ENCODE measurements at regions not wholly inside any gene's neighbourhood (a gene's known extent, or its start where the extent isn't known, plus 50 kb on each side); places are given as distances from the start of the nearest gene placed in this dataset.

GRCh38 chr16:86700046-86700945 is 121.9 kb downstream of the FOXL1 start:
- Histone ChIP-seq H3K27ac (ENCODE audit: low read length) (no peak overlapping the region), H2AFZ (ENCODE audit: low read depth, low read length) (no peak overlapping the region), H3K9ac (ENCODE audit: low read length) (no peak overlapping the region), H4K20me1 (ENCODE audit: insufficient read depth, low read length) (no peaks in the 10 kb centered on the region), H3K79me2 (ENCODE audit: low read length) (no peaks in the 10 kb centered on the region), H3K4me3 (ENCODE audit: low read length) (no peak overlapping the region), H3K27me3 (ENCODE audit: low read depth, low read length) (no peaks in the 10 kb centered on the region), H3K4me1 (ENCODE audit: low read length) (no peaks in the 10 kb centered on the region), H3K4me2 (ENCODE audit: low read length) (no peak overlapping the region), H3K36me3 (replicated peaks; ENCODE audit: low read depth, low read length) (no peaks in the 10 kb centered on the region), H3K9me3 (ENCODE audit: insufficient read depth, low read length) (no peaks in the 10 kb centered on the region)
- no peak for TF ChIP-seq CTCF (IDR thresholded peaks at IDR 0.05; ENCODE audit: low read depth, low read length)
- no peak for TF ChIP-seq EZH2phosphoT487 (IDR thresholded peaks at IDR 0.05; ENCODE audit: low read depth)

- H3K27me3 ChIP-seq (ENCODE audit: low read depth, low read length), result no peaks in the 10 kb centered on the region
- no peak overlapping the region for H3K27ac ChIP-seq (ENCODE audit: low read length)
- H3K4me2 ChIP-seq (ENCODE audit: low read length), result no peak overlapping the region
- no peaks in the 10 kb centered on the region for H3K4me1 ChIP-seq (ENCODE audit: low read length)
- H3K9ac ChIP-seq (ENCODE audit: low read length), result no peak overlapping the region
- no peaks in the 10 kb centered on the region for H4K20me1 ChIP-seq (ENCODE audit: insufficient read depth, low read length)
- no peaks in the 10 kb centered on the region for H3K79me2 ChIP-seq (ENCODE audit: low read length)
- no peak for TF ChIP-seq CTCF (IDR thresholded peaks at IDR 0.05; ENCODE audit: low read depth, low read length)
- TF ChIP-seq EZH2phosphoT487 (IDR thresholded peaks at IDR 0.05; ENCODE audit: low read depth), result no peak
- no peaks in the 10 kb centered on the region for H3K36me3 ChIP-seq (replicated peaks; ENCODE audit: low read depth, low read length)
- no peak overlapping the region for H2AFZ ChIP-seq (ENCODE audit: low read depth, low read length)
- no peak overlapping the region for H3K4me3 ChIP-seq (ENCODE audit: low read length)
- H3K9me3 ChIP-seq (ENCODE audit: insufficient read depth, low read length), result no peaks in the 10 kb centered on the region
Observed at GRCh38 chr16:86701286-86701975, 123.1 kb downstream of the FOXL1 start.

- Histone ChIP-seq H3K4me2 (ENCODE audit: low read length) (no peak overlapping the region), H3K36me3 (replicated peaks; ENCODE audit: low read depth, low read length) (no peaks in the 10 kb centered on the region), H3K27ac (ENCODE audit: low read length) (no peak overlapping the region), H2AFZ (ENCODE audit: low read depth, low read length) (no peak overlapping the region), H3K9me3 (ENCODE audit: insufficient read depth, low read length) (no peaks in the 10 kb centered on the region), H4K20me1 (ENCODE audit: insufficient read depth, low read length) (no peaks in the 10 kb centered on the region), H3K79me2 (ENCODE audit: low read length) (no peaks in the 10 kb centered on the region), H3K4me1 (ENCODE audit: low read length) (no peaks in the 10 kb centered on the region), H3K9ac (ENCODE audit: low read length) (no peak overlapping the region), H3K4me3 (ENCODE audit: low read length) (no peak overlapping the region), H3K27me3 (ENCODE audit: low read depth, low read length) (no peaks in the 10 kb centered on the region)
- no peak for TF ChIP-seq EZH2phosphoT487 (IDR thresholded peaks at IDR 0.05; ENCODE audit: low read depth)
- no peak for TF ChIP-seq CTCF (IDR thresholded peaks at IDR 0.05; ENCODE audit: low read depth, low read length)
Observed at GRCh38 chr16:86702824-86703588, 124.7 kb downstream of the FOXL1 start.

- H3K79me2 ChIP-seq (ENCODE audit: low read length), result no peaks in the 10 kb centered on the region
- H3K4me2 ChIP-seq (ENCODE audit: low read length), result no peak overlapping the region
- no peaks in the 10 kb centered on the region for H4K20me1 ChIP-seq (ENCODE audit: insufficient read depth, low read length)
- H3K9ac ChIP-seq (ENCODE audit: low read length), result no peak overlapping the region
- H3K27ac ChIP-seq (ENCODE audit: low read length), result no peak overlapping the region
- no peak overlapping the region for H3K4me3 ChIP-seq (ENCODE audit: low read length)
- no peak overlapping the region for H2AFZ ChIP-seq (ENCODE audit: low read depth, low read length)
- TF ChIP-seq EZH2phosphoT487 (IDR thresholded peaks at IDR 0.05; ENCODE audit: low read depth) (no peak), CTCF (IDR thresholded peaks at IDR 0.05; ENCODE audit: low read depth, low read length) (no peak)
- H3K27me3 ChIP-seq (ENCODE audit: low read depth, low read length), result no peaks in the 10 kb centered on the region
- no peaks in the 10 kb centered on the region for H3K36me3 ChIP-seq (replicated peaks; ENCODE audit: low read depth, low read length)
- no peaks in the 10 kb centered on the region for H3K4me1 ChIP-seq (ENCODE audit: low read length)
- H3K9me3 ChIP-seq (ENCODE audit: insufficient read depth, low read length), result no peaks in the 10 kb centered on the region
Observed at GRCh38 chr16:86704516-86704915, 126.2 kb downstream of the FOXL1 start.
